ENCODE measurements at regions not wholly inside any gene's neighbourhood (a gene's known extent, or its start where the extent isn't known, plus 50 kb on each side); places are given as distances from the start of the nearest gene placed in this dataset.

DNA sequence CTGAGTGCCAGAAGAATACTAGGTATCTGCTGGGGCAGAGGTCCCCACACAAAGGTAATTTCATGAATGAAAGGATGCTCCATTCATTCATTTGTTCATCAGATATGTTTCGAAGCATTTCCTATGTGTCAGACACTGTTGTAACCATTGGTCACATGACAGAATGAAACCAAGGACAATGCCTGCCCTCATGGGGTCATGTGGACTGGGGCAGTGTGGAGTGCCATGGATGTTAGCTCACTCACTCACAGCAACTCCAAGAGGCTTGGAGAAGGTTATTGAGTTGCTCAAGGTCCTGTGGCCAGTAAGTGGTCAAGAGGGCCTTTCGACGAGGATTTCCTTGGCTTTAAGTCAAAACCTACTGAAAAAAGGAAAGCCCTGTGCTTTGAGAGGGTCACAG, 223.5 kb downstream of the ARHGAP12 start:
- Histone ChIP-seq H3K9me3 (peaks cover 2% of the 10 kb centered on the region), H3K4me3 (no peak overlapping the region), H3K27me3 (ENCODE audit: insufficient read depth in 3 of 3, low read length in 2 of 3) (no peaks in the 10 kb centered on the region), H3K36me3 (ENCODE audit: insufficient read depth in 1 of 2, low read depth in 1 of 2) (no peaks in the 10 kb centered on the region), H3K27ac (no peak overlapping the region), H3K4me1 (peaks cover 47% of the 10 kb centered on the region)
- no peak for ATAC-seq
- 82 to 89% (median 88%) methylated on average over 3 of the region's 3 CpGs for WGBS, 3 donors
- TF ChIP-seq, protein P1, sequence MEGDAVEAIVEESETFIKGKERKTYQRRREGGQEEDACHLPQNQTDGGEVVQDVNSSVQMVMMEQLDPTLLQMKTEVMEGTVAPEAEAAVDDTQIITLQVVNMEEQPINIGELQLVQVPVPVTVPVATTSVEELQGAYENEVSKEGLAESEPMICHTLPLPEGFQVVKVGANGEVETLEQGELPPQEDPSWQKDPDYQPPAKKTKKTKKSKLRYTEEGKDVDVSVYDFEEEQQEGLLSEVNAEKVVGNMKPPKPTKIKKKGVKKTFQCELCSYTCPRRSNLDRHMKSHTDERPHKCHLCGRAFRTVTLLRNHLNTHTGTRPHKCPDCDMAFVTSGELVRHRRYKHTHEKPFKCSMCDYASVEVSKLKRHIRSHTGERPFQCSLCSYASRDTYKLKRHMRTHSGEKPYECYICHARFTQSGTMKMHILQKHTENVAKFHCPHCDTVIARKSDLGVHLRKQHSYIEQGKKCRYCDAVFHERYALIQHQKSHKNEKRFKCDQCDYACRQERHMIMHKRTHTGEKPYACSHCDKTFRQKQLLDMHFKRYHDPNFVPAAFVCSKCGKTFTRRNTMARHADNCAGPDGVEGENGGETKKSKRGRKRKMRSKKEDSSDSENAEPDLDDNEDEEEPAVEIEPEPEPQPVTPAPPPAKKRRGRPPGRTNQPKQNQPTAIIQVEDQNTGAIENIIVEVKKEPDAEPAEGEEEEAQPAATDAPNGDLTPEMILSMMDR (IDR thresholded peaks at IDR 0.05), result no peak
- DNase-seq, result no peak
- intact Hi-C loops (cut with DNase I), result loop anchor here (5.0 kb wide), 1 partner anchor 52 kb away; no protein-coding TSS in a partner anchor

DNA sequence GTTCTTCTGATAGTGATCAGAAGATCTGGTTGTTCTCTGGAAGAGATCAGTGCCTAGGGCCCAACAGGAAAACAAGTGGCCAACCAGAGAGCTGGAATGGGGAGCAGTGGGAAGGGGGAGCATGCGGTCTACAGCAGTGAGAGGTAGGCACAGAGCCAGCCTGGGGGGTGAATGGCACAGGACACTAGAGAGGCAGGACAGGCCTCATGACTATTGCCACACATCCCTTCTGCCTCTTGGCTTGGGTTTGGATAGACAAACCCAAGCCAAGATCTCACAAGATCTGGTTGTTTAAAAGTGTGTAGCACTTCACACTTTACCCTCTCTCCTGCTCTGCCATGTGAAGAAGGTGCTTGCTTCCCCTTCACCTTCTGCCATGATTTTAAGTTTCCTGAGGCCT, 224.4 kb downstream of the ARHGAP12 start:
- H3K27ac ChIP-seq, result no peak overlapping the region
- WGBS, 3 donors, result 73 to 94% (median 94%) methylated on average over 1 of the region's 1 CpG

DNA sequence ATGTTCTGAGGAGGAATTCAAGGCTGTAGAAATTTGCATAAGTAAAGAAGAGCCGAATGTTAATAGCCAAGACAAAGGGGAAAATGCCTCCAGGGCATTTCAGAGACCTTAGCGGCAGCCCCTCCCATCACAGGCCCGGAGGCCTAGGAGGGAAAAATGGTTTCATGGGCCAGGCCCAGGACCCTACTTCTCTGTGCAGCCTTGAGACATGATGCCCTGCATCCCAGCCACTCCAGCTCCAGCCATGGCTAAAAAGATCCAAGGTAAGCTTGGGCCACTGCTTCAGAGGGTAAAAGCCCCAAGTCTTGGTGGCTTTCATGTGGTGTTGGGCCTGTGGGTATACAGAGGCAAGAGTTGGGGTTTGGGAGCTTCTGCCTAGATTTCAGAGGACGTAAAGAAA, 225.7 kb downstream of the ARHGAP12 start:
- Histone ChIP-seq H3K4me1 (peaks cover 47% of the 10 kb centered on the region), H3K36me3 (ENCODE audit: insufficient read depth in 1 of 2, low read depth in 1 of 2) (no peaks in the 10 kb centered on the region), H3K27ac (no peak overlapping the region), H3K4me3 (no peak overlapping the region), H3K9me3 (no peaks in the 10 kb centered on the region), H3K27me3 (ENCODE audit: insufficient read depth in 3 of 3, low read length in 2 of 3) (no peaks in the 10 kb centered on the region)
- DNase-seq (no peak), ATAC-seq (no peak)
- TF ChIP-seq, protein P1 (IDR thresholded peaks at IDR 0.05), result no peak
- intact Hi-C loops (cut with DNase I), result no loop called here
- WGBS, 3 donors, result 82 to 96% (median 92%) methylated on average over 4 of the region's 4 CpGs

More for the DNA sequence above, 224.4 kb downstream of the ARHGAP12 start:
- no peaks in the 10 kb centered on the region for H3K36me3 ChIP-seq (ENCODE audit: insufficient read depth in 1 of 2, low read depth in 1 of 2)
- ATAC-seq (no peak), DNase-seq (peak; percentile 31 to 69)
- no peaks in the 10 kb centered on the region for H3K9me3 ChIP-seq
- no peaks in the 10 kb centered on the region for H3K27me3 ChIP-seq (ENCODE audit: insufficient read depth in 3 of 3, low read length in 2 of 3)
- peaks cover 46% of the 10 kb centered on the region for H3K4me1 ChIP-seq
- no peak overlapping the region for H3K4me3 ChIP-seq
- intact Hi-C loops (cut with DNase I), result no loop called here
- TF ChIP-seq, protein P1 (IDR thresholded peaks at IDR 0.05), result no peak

DNA sequence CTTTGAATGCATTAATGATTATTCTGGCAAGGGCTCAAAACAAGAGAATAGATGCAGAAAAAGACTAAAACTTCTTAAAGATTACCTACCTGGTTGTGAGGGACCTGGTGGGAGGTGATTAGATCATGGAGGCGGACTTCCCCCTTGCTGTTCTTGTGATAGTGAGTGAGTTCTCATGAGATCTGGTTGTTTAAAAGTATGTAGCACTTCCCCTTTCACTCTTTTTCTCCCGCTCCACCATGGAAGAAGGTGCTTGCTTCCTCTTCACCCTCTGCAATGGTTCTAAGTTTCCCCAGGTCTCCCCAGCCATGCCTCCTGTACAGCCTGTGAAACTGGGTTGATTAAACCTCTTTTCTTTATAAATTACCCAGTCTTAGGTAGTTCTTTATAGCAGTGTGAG, 226.6 kb downstream of the ARHGAP12 start:
- Histone ChIP-seq H3K27ac (peak overlapping the region; percentile 31), H3K36me3 (ENCODE audit: insufficient read depth in 1 of 2, low read depth in 1 of 2) (no peaks in the 10 kb centered on the region), H3K4me1 (peaks cover 45% of the 10 kb centered on the region), H3K4me3 (no peak overlapping the region), H3K9me3 (no peaks in the 10 kb centered on the region), H3K27me3 (ENCODE audit: insufficient read depth in 3 of 3, low read length in 2 of 3) (no peaks in the 10 kb centered on the region)
- no peak for ATAC-seq
- no peak for DNase-seq
- intact Hi-C loops (cut with DNase I), result no loop called here
- TF ChIP-seq, protein P1 (IDR thresholded peaks at IDR 0.05), result no peak
- 85 to 98% (median 90%) methylated on average over 2 of the region's 2 CpGs for WGBS, 3 donors

DNA sequence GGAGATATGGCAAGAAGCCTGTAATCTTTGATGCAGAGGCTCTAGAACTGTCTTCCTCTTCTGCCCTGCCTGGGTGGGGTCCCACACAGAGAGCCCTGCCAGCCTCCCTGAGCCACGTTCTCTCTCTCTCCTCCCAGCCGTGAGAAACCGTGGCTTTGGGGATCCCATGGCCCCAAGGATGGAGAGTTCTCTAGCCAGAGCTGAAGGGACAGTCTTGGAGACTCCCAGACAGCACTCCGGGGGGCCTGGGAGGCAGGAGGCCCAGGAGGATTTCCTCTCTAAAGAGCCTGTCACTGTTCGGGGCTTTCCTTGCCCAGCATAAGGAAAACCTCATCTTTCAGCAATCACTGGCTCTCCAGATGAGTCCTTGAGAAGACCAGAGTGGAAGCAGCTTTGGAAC, 227.1 kb downstream of the ARHGAP12 start:
- TF ChIP-seq, protein P1 (IDR thresholded peaks at IDR 0.05), result no peak
- no peak for ATAC-seq
- intact Hi-C loops (cut with DNase I), result no loop called here
- Histone ChIP-seq H3K9me3 (no peaks in the 10 kb centered on the region), H3K4me3 (no peak overlapping the region), H3K27me3 (ENCODE audit: insufficient read depth in 3 of 3, low read length in 2 of 3) (no peaks in the 10 kb centered on the region), H3K27ac (peak overlapping the region; percentile 31), H3K4me1 (peaks cover 43% of the 10 kb centered on the region), H3K36me3 (ENCODE audit: insufficient read depth in 1 of 2, low read depth in 1 of 2) (no peaks in the 10 kb centered on the region)
- 44 to 55% (median 50%) methylated on average over 5 of the region's 5 CpGs for WGBS, 3 donors
- no peak for DNase-seq

Measured in psoas muscle (tissue), 7 donors.